GM19193 (cell line): ENCODE measurements at regions not wholly inside any gene's neighbourhood (a gene's known extent, or its start where the extent isn't known, plus 50 kb on each side); places are given as distances from the start of the nearest gene placed in this dataset.

ENCODE experiments used
- POLR2A ChIP-seq: IDR thresholded peaks from 4 replicates; pipeline ENCODE4 v1.6.1; 2011; ENCODE audit not compliant: insufficient read depth, insufficient read length; ENCODE audit errors: extremely low read depth

DNA sequence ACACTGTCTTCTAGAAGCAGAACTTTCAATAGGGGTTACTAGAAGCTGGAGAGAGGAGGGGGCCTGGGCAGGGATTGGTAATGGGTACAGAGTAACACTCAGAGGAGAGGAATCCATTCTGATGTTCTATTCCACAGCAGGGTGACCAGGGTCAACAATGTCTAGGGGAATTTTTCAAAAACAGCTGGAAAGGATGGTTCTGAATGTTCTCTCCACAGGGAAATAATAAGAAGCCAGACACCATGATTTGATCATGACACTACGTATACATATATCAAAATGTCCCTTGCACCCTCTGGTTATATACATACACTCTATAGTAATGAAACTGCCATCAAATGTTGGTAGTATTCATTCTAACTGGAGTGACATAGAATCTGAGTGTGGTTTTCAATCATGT lies 111.2 kb upstream of the TOP3B start:
- no peak for TF ChIP-seq POLR2A

- no peak for TF ChIP-seq POLR2A
Observed at GRCh38 chr22:22092974-22093373, 110.4 kb upstream of the TOP3B start.

DNA sequence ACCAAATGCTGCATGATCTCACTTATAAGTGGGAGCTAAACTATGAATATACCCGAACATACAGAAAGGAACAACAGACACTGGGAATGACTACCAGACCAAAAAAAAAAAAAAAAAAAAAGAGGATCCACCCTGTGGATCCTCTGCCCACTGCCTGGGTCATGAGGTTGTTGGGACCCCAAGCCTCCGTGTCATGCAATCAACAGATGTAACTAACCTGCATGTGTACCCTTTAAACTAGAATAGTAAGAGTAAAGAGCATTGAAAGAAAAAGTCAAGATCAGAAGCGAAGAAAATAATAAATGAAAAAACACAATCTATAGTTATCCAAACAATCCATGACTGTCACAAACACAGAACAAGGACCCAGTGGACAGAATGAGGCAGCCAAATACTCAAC lies 109.5 kb upstream of the TOP3B start:
- TF ChIP-seq POLR2A: no peak

DNA sequence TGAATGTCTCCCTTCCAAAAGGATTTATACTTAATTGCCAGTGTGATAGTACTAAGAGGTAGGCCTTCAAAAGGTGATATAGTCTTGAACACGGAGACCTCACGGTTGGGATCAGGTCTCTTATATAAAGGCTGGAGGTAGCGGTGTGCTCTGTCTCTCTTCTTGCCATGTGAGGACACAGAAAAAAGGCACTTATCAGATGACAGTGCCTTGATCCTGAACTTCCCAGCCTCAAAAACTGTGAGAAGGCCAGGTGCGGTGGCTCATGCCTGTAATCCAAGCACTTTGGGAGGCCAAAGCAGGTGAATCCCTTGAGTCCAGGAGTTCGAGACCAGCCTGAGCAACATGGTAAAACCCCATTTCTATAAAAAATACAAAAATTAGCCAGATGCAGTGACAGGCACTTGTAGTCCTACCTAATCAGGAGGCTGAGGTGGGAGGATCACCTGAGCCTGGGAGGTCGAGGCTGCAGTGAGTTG lies 108.9 kb upstream of the TOP3B start:
- no peak for TF ChIP-seq POLR2A

DNA sequence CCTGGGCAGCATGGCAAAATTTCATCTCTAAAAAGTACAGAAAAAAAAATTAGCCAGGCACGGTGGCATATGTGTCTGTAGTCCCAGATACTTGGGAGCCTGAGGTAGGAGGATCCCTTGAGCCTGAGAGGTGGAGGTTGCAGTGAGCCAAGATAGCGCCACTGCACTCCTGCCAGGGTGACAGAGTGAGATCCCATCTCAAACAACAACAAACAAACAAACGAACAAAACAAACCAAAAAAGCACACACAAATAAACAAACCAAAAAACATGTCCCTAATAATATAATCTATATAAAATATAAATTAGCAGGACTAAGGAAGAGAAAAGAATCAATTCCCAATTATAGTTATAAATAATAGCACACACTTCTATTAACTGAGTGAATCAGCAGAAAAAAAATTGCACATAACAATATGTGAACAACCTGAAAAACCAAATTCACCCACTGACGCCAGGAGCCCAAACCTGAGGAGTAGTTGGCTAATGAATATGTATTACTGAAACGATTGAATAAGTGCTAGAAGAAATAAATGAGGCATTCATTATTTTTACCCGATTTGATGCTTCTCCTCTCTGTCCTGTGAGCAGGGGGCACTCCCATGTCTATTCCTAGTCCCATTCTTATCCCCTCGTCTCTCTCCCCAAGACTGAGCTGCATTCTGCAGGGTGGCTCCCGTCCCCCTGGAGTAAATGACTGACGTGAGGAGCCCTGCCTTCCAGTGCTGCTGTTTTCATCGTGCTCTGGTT lies 108.2 kb upstream of the TOP3B start:
- no peak for TF ChIP-seq POLR2A

DNA sequence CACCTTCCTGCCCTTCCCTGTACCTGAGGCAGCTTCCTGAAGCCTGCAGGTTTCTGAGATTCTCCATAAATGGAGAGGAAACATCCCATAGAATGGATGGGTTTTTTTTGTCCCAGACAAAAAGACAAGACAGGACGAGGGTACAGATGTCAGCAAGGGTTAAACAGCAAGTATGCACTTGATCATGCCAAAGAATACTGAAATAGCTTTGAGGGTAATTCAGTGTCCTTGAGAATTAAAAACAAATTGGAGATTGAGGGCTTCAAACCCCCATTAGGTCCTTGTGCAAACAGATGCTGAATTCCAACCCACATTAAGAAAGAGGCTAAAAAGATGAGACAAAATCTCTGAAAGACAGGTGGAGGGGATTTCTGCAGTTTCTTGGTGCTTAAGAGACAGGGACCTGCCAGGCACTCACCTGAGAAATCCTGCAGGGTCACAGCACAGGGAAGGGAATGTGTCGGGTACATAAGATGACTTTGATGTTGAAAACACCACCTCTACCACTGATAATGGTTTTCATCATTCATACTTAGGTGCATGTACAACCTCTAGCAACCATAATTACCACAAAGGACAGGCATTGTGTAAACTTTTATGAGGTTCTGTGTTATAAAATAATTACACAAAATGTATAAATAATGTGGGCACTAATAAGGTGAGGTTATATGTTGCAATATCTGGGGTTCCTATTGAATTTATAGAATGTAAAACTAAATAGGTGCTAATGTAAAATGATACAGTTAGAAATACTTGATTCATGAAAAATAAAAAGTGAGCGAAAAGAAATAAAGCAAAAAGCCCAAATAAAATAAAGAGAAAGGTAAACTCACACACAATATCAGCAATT lies 107.1 kb upstream of the TOP3B start:
- no peak for TF ChIP-seq POLR2A

GRCh38 chr22:22088658-22089458 lies 106.3 kb upstream of the TOP3B start:
- no peak for TF ChIP-seq POLR2A

DNA sequence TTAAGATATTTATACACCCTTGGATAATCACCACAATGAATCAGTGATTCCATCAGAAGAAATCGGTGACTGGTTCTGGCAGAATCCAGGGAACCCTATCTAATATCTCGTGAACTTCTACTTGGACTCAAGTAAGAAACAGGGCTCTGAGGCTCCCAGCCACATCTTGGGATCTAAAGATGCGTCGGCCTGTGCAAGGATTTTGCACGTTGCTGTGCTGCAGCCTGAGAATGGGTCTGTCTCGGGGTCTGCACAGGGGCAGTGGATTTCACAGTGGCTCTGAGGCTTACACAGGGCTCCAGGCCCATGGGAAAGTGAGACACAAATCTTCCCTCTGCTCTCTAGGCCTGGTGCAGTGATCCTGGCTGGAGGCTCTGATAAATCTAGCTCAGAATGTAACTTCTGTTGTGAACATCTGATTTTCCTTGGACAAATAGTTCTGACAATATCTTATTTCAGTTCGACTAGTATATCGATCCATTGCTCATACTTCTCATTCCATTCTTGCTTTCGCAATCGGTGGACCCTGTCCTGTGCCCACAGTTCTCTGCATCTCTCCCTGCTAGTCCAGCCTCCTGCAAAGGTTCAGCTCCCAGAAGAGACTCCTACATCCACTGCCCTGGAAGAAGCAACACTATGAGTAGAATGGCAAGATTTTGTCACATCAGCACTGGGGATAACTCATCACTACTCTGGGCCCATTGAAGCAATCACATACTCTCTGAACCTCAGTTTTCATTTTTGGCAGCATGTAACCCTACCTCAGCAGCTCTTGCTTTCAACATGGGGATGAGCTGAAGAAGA lies 105.5 kb upstream of the TOP3B start:
- no peak for TF ChIP-seq POLR2A

DNA sequence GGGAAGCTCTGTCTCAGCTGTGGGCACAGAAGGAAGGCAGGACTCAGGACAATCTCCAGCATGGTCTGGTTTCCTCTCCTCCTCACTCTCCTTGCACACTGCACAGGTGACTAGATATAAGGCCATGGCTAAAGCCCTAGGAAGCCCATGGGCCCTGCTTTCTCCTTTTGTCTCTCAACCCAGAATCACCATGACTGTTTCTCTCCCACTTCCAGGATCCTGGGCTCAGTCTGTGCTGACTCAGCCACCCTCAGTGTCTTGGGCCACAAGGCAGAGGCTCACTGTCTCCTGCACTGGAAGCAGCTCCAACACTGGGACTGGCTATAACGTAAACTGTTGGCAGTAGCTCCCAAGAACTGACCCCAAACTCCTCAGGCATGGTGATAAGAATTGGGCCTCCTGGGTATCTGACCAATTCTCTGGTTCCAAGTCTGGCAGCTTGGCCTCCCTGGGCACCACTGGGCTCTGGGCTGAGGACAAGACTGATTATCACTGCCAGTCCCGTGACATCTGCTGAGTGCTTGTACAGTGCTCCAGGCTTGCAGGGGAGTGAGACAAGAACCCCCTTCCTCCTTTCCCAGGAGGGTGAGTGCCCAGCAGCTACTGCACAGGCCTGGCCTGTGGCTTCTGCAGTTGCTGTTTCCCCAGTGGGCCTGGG lies 104.0 kb upstream of the TOP3B start:
- no peak for TF ChIP-seq POLR2A

DNA sequence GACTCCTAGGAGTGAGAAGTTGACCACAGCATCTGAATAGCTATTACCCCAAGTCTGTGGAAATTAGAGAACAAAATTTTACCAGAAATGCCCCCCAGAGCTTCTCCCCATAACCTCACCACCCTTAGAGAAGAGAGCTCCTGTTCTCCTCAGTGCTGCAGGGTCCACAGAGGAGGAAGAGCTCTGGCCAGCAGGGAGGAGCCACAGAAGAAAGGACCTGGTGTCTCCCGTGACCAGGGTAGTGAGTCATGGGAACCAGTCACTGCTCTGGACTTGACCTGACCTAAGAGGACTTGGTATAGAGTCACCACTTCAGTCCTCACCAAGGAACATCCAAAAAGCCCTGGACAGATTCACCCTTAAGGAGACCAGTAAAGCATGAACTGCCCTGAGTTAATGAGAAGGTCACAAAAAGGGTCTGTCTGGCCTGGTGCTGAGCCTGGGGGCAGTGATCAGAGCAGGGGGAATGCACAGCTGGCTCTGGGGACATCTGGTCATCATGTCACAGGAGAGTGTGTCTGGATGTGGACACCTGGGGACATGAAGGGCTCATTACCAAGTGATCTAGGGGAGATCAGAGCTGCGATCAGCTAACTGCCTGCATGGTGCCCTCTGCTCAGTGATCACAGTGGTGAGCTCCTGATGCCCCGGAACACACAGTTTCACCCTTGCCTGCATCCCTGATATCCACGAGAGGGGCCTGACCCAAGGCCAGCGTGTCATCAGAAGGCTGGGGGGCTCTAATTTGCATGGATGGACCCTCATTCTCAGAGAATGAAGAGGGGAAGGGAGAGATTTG lies 103.3 kb upstream of the TOP3B start:
- no peak for TF ChIP-seq POLR2A

DNA sequence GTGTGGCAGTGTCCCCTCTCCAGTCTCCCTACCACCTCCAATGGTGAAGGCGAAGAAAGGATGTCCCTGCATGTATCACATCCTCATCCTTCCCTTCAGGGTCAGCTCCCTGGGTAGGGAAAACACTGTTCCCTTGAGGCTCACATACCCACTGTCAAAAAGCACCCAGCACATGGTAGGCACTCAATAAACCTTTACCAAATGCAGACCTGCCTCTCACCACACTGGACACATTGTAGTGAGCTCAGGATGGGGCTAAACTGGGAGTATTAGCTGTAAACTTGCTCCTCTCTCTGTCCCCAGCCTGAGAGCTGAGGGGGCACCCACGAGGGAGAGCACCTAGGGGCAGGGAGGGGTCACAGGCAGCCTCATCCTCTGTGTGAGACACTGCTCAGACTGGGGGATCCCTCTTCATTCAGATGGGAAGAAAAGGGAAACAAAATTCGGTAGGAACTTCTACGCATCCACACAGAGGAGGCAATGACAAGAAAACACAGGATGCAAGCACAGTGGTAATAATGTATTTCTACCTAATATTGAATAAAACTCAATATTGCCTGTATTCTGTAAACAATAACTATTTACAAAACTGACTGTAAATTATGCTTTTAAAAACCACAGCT lies 101.6 kb upstream of the TOP3B start:
- TF ChIP-seq POLR2A: no peak

DNA sequence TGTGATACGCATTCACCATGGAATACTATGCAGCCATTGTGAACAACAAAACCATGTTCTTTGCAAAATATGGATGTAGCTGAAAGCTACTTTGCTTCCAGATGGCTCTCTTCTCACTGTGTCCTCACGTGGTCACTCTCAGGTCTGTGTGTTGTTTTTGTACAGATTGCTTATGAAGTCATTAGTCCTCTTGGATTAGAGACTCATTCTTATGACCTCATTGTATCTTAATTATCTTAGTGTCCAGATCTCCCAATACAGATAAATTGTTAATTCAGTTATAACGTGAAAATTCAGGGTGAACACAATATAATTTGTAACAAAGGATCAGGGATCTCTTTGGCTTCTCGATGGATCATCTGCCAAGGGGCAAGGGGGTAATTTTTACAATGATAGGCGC lies 100.4 kb upstream of the TOP3B start:
- TF ChIP-seq POLR2A: no peak
